H9 (cell line): ENCODE measurements at regions not wholly inside any gene's neighbourhood (a gene's known extent, or its start where the extent isn't known, plus 50 kb on each side); places are given as distances from the start of the nearest gene placed in this dataset.

Source experiments
- DNase-seq: peaks from one replicate; pipeline ENCODE4 v3.0.0-alpha.2; 2017
- H2AFZ ChIP-seq: one replicate; pipeline ENCODE4 v1.6.1; 2013; ENCODE audit warnings: mild to moderate bottlenecking, low read length, control low read depth, moderate library complexity
- H2AK5ac ChIP-seq: 2 replicates; pipeline ENCODE4 v1.6.1; 2013; ENCODE audit warnings: low read length, control low read depth, mixed read lengths; ENCODE audit not compliant: insufficient read length
- H2BK120ac ChIP-seq: one replicate; pipeline ENCODE4 v1.6.1; 2013; ENCODE audit warnings: low read depth, mild to moderate bottlenecking, low read length, control low read depth, inconsistent platforms; ENCODE audit not compliant: poor library complexity, severe bottlenecking
- H2BK12ac ChIP-seq: 2 replicates; pipeline ENCODE4 v1.6.1; 2013; ENCODE audit warnings: low read length, control low read depth, mixed read lengths, low read depth; ENCODE audit not compliant: insufficient read length
- H2BK15ac ChIP-seq: 2 replicates; pipeline ENCODE4 v1.6.1; 2013; ENCODE audit warnings: low read depth, low read length, control low read depth
- H2BK20ac ChIP-seq: one replicate; pipeline ENCODE4 v1.6.1; 2013; ENCODE audit warnings: low read depth, mild to moderate bottlenecking, low read length, control low read depth, inconsistent platforms; ENCODE audit not compliant: poor library complexity, severe bottlenecking
- H2BK5ac ChIP-seq: 2 replicates; pipeline ENCODE4 v1.6.1; 2013; ENCODE audit warnings: low read length, control low read depth, mixed read lengths; ENCODE audit not compliant: insufficient read length
- H3K14ac ChIP-seq: 2 replicates; pipeline ENCODE4 v1.6.1; 2013; ENCODE audit warnings: low read length, control low read depth; ENCODE audit not compliant: insufficient read depth
- H3K18ac ChIP-seq: 2 replicates; pipeline ENCODE4 v1.6.1; 2013; ENCODE audit warnings: low read depth, mild to moderate bottlenecking, mixed read lengths, low read length, control low read depth; ENCODE audit not compliant: insufficient read length
- H3K23ac ChIP-seq: 2 replicates; pipeline ENCODE4 v1.6.1; 2013; ENCODE audit warnings: low read length, control low read depth, mixed read lengths, low read depth; ENCODE audit not compliant: insufficient read length
- H3K23me2 ChIP-seq: 2 replicates; pipeline ENCODE4 v1.6.1; 2013; ENCODE audit warnings: low read depth, mild to moderate bottlenecking, mixed read lengths, low read length, control low read depth; ENCODE audit not compliant: insufficient read length, poor library complexity, severe bottlenecking
- H3K27ac ChIP-seq: 2 replicates; pipeline ENCODE4 v1.5.1; 2013; ENCODE audit warnings: low read length, control low read depth, mixed read lengths, low read depth; ENCODE audit not compliant: insufficient read length
- H3K27me3 ChIP-seq: 2 replicates; pipeline ENCODE4 v1.6.1; 2013; ENCODE audit warnings: low read length, control low read depth, inconsistent platforms; ENCODE audit not compliant: insufficient read depth
- H3K4ac ChIP-seq: 2 replicates; pipeline ENCODE4 v1.6.1; 2013; ENCODE audit warnings: low read depth, mild to moderate bottlenecking, control low read depth, inconsistent platforms, low read length, moderate library complexity
- H3K4me1 ChIP-seq: 2 replicates; pipeline ENCODE4 v1.6.1; 2013; ENCODE audit warnings: low read length, control low read depth, inconsistent platforms; ENCODE audit not compliant: insufficient read depth
- H3K4me2 ChIP-seq: 2 replicates; pipeline ENCODE4 v1.6.1; 2013; ENCODE audit warnings: low read length, control low read depth, mixed read lengths; ENCODE audit not compliant: insufficient read length, insufficient read depth
- H3K56ac ChIP-seq: 2 replicates; pipeline ENCODE4 v1.6.1; 2013; ENCODE audit warnings: low read depth, mild to moderate bottlenecking, mixed read lengths, low read length, control low read depth; ENCODE audit not compliant: insufficient read length
- H3K79me1 ChIP-seq: 2 replicates; pipeline ENCODE4 v1.6.1; 2013; ENCODE audit warnings: low read depth, mild to moderate bottlenecking, moderate library complexity, low read length, control low read depth, inconsistent platforms; ENCODE audit not compliant: insufficient read depth, poor library complexity, severe bottlenecking
- H3K79me2 ChIP-seq: 2 replicates; pipeline ENCODE4 v1.6.1; 2013; ENCODE audit warnings: low read length, control low read depth, inconsistent platforms; ENCODE audit not compliant: insufficient read depth
- H3K9ac ChIP-seq: 2 replicates; pipeline ENCODE4 v1.6.1; 2013; ENCODE audit warnings: low read length, control low read depth, mixed read lengths; ENCODE audit not compliant: insufficient read length; ENCODE audit errors: extremely low read depth
- H3K9me3 ChIP-seq: one replicate; pipeline ENCODE4 v1.6.1; 2013; ENCODE audit warnings: low read depth, low read length, inconsistent platforms; ENCODE audit not compliant: control insufficient read depth
- H3T11ph ChIP-seq: one replicate; pipeline ENCODE4 v1.6.1; 2013; ENCODE audit warnings: mild to moderate bottlenecking, low read length, control low read depth, inconsistent platforms
- H4K20me1 ChIP-seq: one replicate; pipeline ENCODE4 v1.6.1; 2013; ENCODE audit not compliant: control insufficient read depth, insufficient read length, insufficient read depth
- H4K5ac ChIP-seq: 2 replicates; pipeline ENCODE4 v1.6.1; 2013; ENCODE audit warnings: low read depth, mild to moderate bottlenecking, mixed read lengths, low read length, control low read depth; ENCODE audit not compliant: insufficient read length
- H4K8ac ChIP-seq: replicated peaks from 2 replicates; pipeline ENCODE4 v1.6.1; 2013; ENCODE audit warnings: low read length, control low read depth, mixed read lengths, low read depth; ENCODE audit not compliant: insufficient read length
- H4K91ac ChIP-seq: 2 replicates; pipeline ENCODE4 v1.6.1; 2013; ENCODE audit warnings: low read depth, mild to moderate bottlenecking, moderate library complexity, mixed read lengths, low read length, control low read depth; ENCODE audit not compliant: insufficient read length
- H3K27ac Mint-ChIP-seq, 3 experiments: 2 replicates in 2 of 3; 3 replicates in 1 of 3; pipeline ENCODE4 v1.8.0; 2020 to 2021; ENCODE audit warnings: mixed read lengths in 3 of 3, mild to moderate bottlenecking in 1 of 3, moderate library complexity in 1 of 3
- H3K27me3 Mint-ChIP-seq: 2 replicates; pipeline ENCODE4 v1.8.0; 2021; ENCODE audit warnings: low read depth, mild to moderate bottlenecking, moderate library complexity, mixed read lengths
- H3K36me3 Mint-ChIP-seq, 3 experiments: 2 replicates in 2 of 3; 3 replicates in 1 of 3; pipeline ENCODE4 v1.8.0; 2020 to 2021; ENCODE audit warnings: low read depth in 3 of 3, mixed read lengths in 3 of 3; ENCODE audit not compliant: insufficient read depth in 1 of 3
- H3K4me1 Mint-ChIP-seq, 2 experiments: 2 replicates each; pipeline ENCODE4 v1.8.0; 2020; ENCODE audit warnings: mixed read lengths in 2 of 2
- H3K4me3 Mint-ChIP-seq, 2 experiments: 2 replicates in 1 of 2; 3 replicates in 1 of 2; pipeline ENCODE4 v1.8.0; 2020 to 2021; ENCODE audit warnings: mild to moderate bottlenecking in 2 of 2, mixed read lengths in 2 of 2, moderate library complexity in 1 of 2
- H3K9me3 Mint-ChIP-seq, 2 experiments: 2 replicates in 1 of 2; 3 replicates in 1 of 2; pipeline ENCODE4 v1.8.0; 2020; ENCODE audit warnings: mild to moderate bottlenecking in 2 of 2, mixed read lengths in 2 of 2, moderate library complexity in 1 of 2
- CTCF ChIP-seq: fragments of 200-600 bp; sonication (generic); conservative IDR thresholded peaks from 3 replicates; pipeline ENCODE4 v1.8.0; 2021; ENCODE audit warnings: antibody characterized with exemption, mild to moderate bottlenecking
- WGBS: extraction: QIAGEN DNeasy Blood & Tissue Kit; methylation state at CpG from one replicate; pipeline ENCODE4 v1.1.7; 2013; ENCODE audit warnings: missing lambda C conversion rate, low lambda C conversion rate, mixed read lengths; ENCODE audit not compliant: insufficient read length; ENCODE audit errors: extremely low coverage; 5-methylcytosine and 5-hydroxymethylcytosine counted together

- no peak overlapping the region for H3K4ac ChIP-seq
- H3K27ac ChIP-seq: no peak overlapping the region
- H3K9me3 Mint-ChIP-seq: peaks cover 21 to 22% of the 10 kb centered on the region in 2 experiments
- no peak overlapping the region for H4K5ac ChIP-seq
- peaks cover 9% of the 10 kb centered on the region for H3K9me3 ChIP-seq
- no peaks in the 10 kb centered on the region for H3K27me3 Mint-ChIP-seq
- no peaks in the 10 kb centered on the region for H3K23me2 ChIP-seq
- H3K27me3 ChIP-seq: no peaks in the 10 kb centered on the region
- H2AK5ac ChIP-seq: no peak overlapping the region
- no peak overlapping the region for H3K23ac ChIP-seq
- no peak overlapping the region for H2BK15ac ChIP-seq
- no peak overlapping the region for H4K91ac ChIP-seq
- peaks cover 19 to 26% (median 20%) of the 10 kb centered on the region in 3 experiments for H3K36me3 Mint-ChIP-seq
- no peak overlapping the region for H2BK12ac ChIP-seq
- no peak overlapping the region for H2BK20ac ChIP-seq
- DNase-seq: no peak
- no CpG with 5 or more reads among the region's 4 CpGs for WGBS
- H3K14ac ChIP-seq: no peak overlapping the region
- no peak overlapping the region for H3T11ph ChIP-seq
- no peak overlapping the region for H2BK120ac ChIP-seq
- H3K56ac ChIP-seq: no peak overlapping the region
- no peak overlapping the region for H2AFZ ChIP-seq
- H3K4me1 Mint-ChIP-seq: peaks cover 2% of the 10 kb centered on the region in 2 experiments; a peak in 3 of 4 replicates
- H3K4me3 Mint-ChIP-seq: no peak overlapping the region
- no peak for TF ChIP-seq CTCF
- H3K18ac ChIP-seq: no peak overlapping the region
- H3K4me2 ChIP-seq: no peak overlapping the region
- no peak overlapping the region for H3K9ac ChIP-seq
- H3K27ac Mint-ChIP-seq: no peak overlapping the region
- H2BK5ac ChIP-seq: no peak overlapping the region
- no peaks in the 10 kb centered on the region for H3K79me2 ChIP-seq
- H4K8ac ChIP-seq: no peak overlapping the region
- H4K20me1 ChIP-seq: no peaks in the 10 kb centered on the region
- H3K79me1 ChIP-seq: no peaks in the 10 kb centered on the region
- no peaks in the 10 kb centered on the region for H3K4me1 ChIP-seq
Observed at GRCh38 chr4:128376958-128377357, 89.3 kb upstream of the PGRMC2 start.
